ENCODE measurements at regions not wholly inside any gene's neighbourhood (a gene's known extent, or its start where the extent isn't known, plus 50 kb on each side); places are given as distances from the start of the nearest gene placed in this dataset.

GRCh38 chr13:32903720-32904119 is 112.5 kb upstream of the KL start:
- Histone ChIP-seq H3K36me3 (ENCODE audit: control insufficient read depth in 4 of 4, insufficient read depth in 4 of 4, low read length in 4 of 4) (no peaks in the 10 kb centered on the region), H3K9ac (ENCODE audit: insufficient read depth in 1 of 2, low read length in 2 of 2) (no peak overlapping the region), H3K4me3 (no peak overlapping the region), H3K4me1 (ENCODE audit: control insufficient read depth in 5 of 5, insufficient read depth in 5 of 5, low read length in 5 of 5) (peaks cover 0 to 35% (median 0%) of the 10 kb centered on the region in 5 donors), H3K27me3 (ENCODE audit: control insufficient read depth in 3 of 3, insufficient read depth in 3 of 3, low read length in 2 of 3) (no peaks in the 10 kb centered on the region), H3K27ac (ENCODE audit: low read depth in 1 of 2, low read length in 1 of 2) (no peak overlapping the region), H3K9me3 (ENCODE audit: control insufficient read depth in 4 of 4, insufficient read depth in 3 of 4, low read length in 3 of 4) (no peaks in the 10 kb centered on the region)
- ATAC-seq (ENCODE audit: insufficient read depth, low FRiP score) (no peak), DNase-seq (no peak)
- 92 to 96% methylated on average over 5 of the region's 5 CpGs for WGBS, 2 donors
- no peak for TF ChIP-seq CTCF (IDR thresholded peaks at IDR 0.05; ENCODE audit: control extremely low read depth, extremely low read depth)

GRCh38 chr13:32904266-32904665 is 112.0 kb upstream of the KL start:
- DNase-seq = no peak
- ATAC-seq (ENCODE audit: insufficient read depth, low FRiP score) = no peak
- peaks cover 0 to 35% (median 0%) of the 10 kb centered on the region in 5 donors for H3K4me1 ChIP-seq (ENCODE audit: control insufficient read depth in 5 of 5, insufficient read depth in 5 of 5, low read length in 5 of 5)
- no peaks in the 10 kb centered on the region for H3K9me3 ChIP-seq (ENCODE audit: control insufficient read depth in 4 of 4, insufficient read depth in 3 of 4, low read length in 3 of 4)
- no peak overlapping the region for H3K9ac ChIP-seq (ENCODE audit: insufficient read depth in 1 of 2, low read length in 2 of 2)
- WGBS, 2 donors = 95 to 100% methylated on average over 2 of the region's 2 CpGs
- TF ChIP-seq CTCF (IDR thresholded peaks at IDR 0.05; ENCODE audit: control extremely low read depth, extremely low read depth) = no peak
- no peak overlapping the region for H3K27ac ChIP-seq (ENCODE audit: low read depth in 1 of 2, low read length in 1 of 2)
- H3K4me3 ChIP-seq = no peak overlapping the region
- H3K27me3 ChIP-seq (ENCODE audit: control insufficient read depth in 3 of 3, insufficient read depth in 3 of 3, low read length in 2 of 3) = no peaks in the 10 kb centered on the region
- H3K36me3 ChIP-seq (ENCODE audit: control insufficient read depth in 4 of 4, insufficient read depth in 4 of 4, low read length in 4 of 4) = no peaks in the 10 kb centered on the region

- Histone ChIP-seq H3K36me3 (ENCODE audit: control insufficient read depth in 4 of 4, insufficient read depth in 4 of 4, low read length in 4 of 4) (no peaks in the 10 kb centered on the region), H3K4me3 (no peak overlapping the region), H3K4me1 (ENCODE audit: control insufficient read depth in 5 of 5, insufficient read depth in 5 of 5, low read length in 5 of 5) (peaks cover 0 to 35% (median 0%) of the 10 kb centered on the region in 5 donors), H3K27ac (ENCODE audit: low read depth in 1 of 2, low read length in 1 of 2) (no peak overlapping the region), H3K9me3 (ENCODE audit: control insufficient read depth in 4 of 4, insufficient read depth in 3 of 4, low read length in 3 of 4) (no peaks in the 10 kb centered on the region), H3K27me3 (ENCODE audit: control insufficient read depth in 3 of 3, insufficient read depth in 3 of 3, low read length in 2 of 3) (no peaks in the 10 kb centered on the region), H3K9ac (ENCODE audit: insufficient read depth in 1 of 2, low read length in 2 of 2) (no peak overlapping the region)
- TF ChIP-seq CTCF (IDR thresholded peaks at IDR 0.05; ENCODE audit: control extremely low read depth, extremely low read depth) = no peak
- DNase-seq (no peak), ATAC-seq (ENCODE audit: insufficient read depth, low FRiP score) (no peak)
- WGBS, 2 donors = 58 to 67% methylated on average over 6 of the region's 6 CpGs
These were observed 111.0 kb upstream of the KL start for GRCh38 chr13:32905063-32905863.

- Histone ChIP-seq H3K9me3 (ENCODE audit: control insufficient read depth in 4 of 4, insufficient read depth in 3 of 4, low read length in 3 of 4) (no peaks in the 10 kb centered on the region), H3K36me3 (ENCODE audit: control insufficient read depth in 4 of 4, insufficient read depth in 4 of 4, low read length in 4 of 4) (no peaks in the 10 kb centered on the region), H3K9ac (ENCODE audit: insufficient read depth in 1 of 2, low read length in 2 of 2) (peak overlapping the region in 1 of 2 donors; percentile 58), H3K4me3 (no peak overlapping the region), H3K27ac (ENCODE audit: low read depth in 1 of 2, low read length in 1 of 2) (peak overlapping the region in 1 of 2 donors; percentile 25), H3K4me1 (ENCODE audit: control insufficient read depth in 5 of 5, insufficient read depth in 5 of 5, low read length in 5 of 5) (peaks cover 0 to 35% (median 0%) of the 10 kb centered on the region in 5 donors), H3K27me3 (ENCODE audit: control insufficient read depth in 3 of 3, insufficient read depth in 3 of 3, low read length in 2 of 3) (no peaks in the 10 kb centered on the region)
- TF ChIP-seq CTCF (IDR thresholded peaks at IDR 0.05; ENCODE audit: control extremely low read depth, extremely low read depth) = no peak
- peak; percentile 81 to 97 (median 93) for DNase-seq
- WGBS, 2 donors = 41 to 43% methylated on average over 4 of the region's 4 CpGs
- ATAC-seq (ENCODE audit: insufficient read depth, low FRiP score) = no peak
These were observed 110.4 kb upstream of the KL start for GRCh38 chr13:32905864-32906180.
